Ishikawa (cell line): ENCODE measurements at regions not wholly inside any gene's neighbourhood (a gene's known extent, or its start where the extent isn't known, plus 50 kb on each side); places are given as distances from the start of the nearest gene placed in this dataset.

Source experiments
- CEBPB ChIP-seq: IDR thresholded peaks from 2 replicates; pipeline ENCODE4 v1.6.1; 2012
- CREB1 ChIP-seq: IDR thresholded peaks from 2 replicates; pipeline ENCODE4 v1.6.1; 2012; ENCODE audit warnings: low read depth
- EGR1 ChIP-seq: IDR thresholded peaks from 2 replicates; pipeline ENCODE4 v1.6.1; 2012
- EP300 ChIP-seq: IDR thresholded peaks from 2 replicates; pipeline ENCODE4 v1.6.1; 2012; ENCODE audit warnings: borderline replicate concordance
- FOXM1 ChIP-seq: IDR thresholded peaks from 2 replicates; pipeline ENCODE4 v1.6.1; 2012; ENCODE audit warnings: low read depth, borderline replicate concordance
- MAX ChIP-seq: IDR thresholded peaks from 2 replicates; pipeline ENCODE4 v1.6.1; 2012
- NFIC ChIP-seq: IDR thresholded peaks from 2 replicates; pipeline ENCODE4 v1.6.1; 2012
- RAD21 ChIP-seq: IDR thresholded peaks from 2 replicates; pipeline ENCODE4 v1.6.1; 2012; ENCODE audit warnings: low read depth
- TAF1 ChIP-seq: IDR thresholded peaks from 2 replicates; pipeline ENCODE4 v1.6.1; 2012; ENCODE audit warnings: low read depth, mild to moderate bottlenecking
- TCF12 ChIP-seq: IDR thresholded peaks from 2 replicates; pipeline ENCODE4 v1.6.1; 2012; ENCODE audit warnings: low read depth
- TEAD4 ChIP-seq: IDR thresholded peaks from 2 replicates; pipeline ENCODE4 v1.6.1; 2012
- USF1 ChIP-seq: IDR thresholded peaks from 2 replicates; pipeline ENCODE4 v1.6.1; 2012
- YY1 ChIP-seq: IDR thresholded peaks from 2 replicates; pipeline ENCODE4 v1.6.1; 2012; ENCODE audit warnings: low read depth
- ZBTB7A ChIP-seq: IDR thresholded peaks from 2 replicates; pipeline ENCODE4 v1.6.1; 2012; ENCODE audit warnings: low read depth
- TF ChIP-seq, protein P1 (sequence below): IDR thresholded peaks from 2 replicates; pipeline ENCODE4 v1.6.1; 2012; ENCODE audit warnings: low read depth, mild to moderate bottlenecking

GRCh38 chr5:164354139-164354751 is 848.8 kb downstream of the MAT2B start:
- TF ChIP-seq TAF1, result no peak
- TF ChIP-seq NFIC, result no peak
- TF ChIP-seq FOXM1, result no peak
- TF ChIP-seq, protein P1, sequence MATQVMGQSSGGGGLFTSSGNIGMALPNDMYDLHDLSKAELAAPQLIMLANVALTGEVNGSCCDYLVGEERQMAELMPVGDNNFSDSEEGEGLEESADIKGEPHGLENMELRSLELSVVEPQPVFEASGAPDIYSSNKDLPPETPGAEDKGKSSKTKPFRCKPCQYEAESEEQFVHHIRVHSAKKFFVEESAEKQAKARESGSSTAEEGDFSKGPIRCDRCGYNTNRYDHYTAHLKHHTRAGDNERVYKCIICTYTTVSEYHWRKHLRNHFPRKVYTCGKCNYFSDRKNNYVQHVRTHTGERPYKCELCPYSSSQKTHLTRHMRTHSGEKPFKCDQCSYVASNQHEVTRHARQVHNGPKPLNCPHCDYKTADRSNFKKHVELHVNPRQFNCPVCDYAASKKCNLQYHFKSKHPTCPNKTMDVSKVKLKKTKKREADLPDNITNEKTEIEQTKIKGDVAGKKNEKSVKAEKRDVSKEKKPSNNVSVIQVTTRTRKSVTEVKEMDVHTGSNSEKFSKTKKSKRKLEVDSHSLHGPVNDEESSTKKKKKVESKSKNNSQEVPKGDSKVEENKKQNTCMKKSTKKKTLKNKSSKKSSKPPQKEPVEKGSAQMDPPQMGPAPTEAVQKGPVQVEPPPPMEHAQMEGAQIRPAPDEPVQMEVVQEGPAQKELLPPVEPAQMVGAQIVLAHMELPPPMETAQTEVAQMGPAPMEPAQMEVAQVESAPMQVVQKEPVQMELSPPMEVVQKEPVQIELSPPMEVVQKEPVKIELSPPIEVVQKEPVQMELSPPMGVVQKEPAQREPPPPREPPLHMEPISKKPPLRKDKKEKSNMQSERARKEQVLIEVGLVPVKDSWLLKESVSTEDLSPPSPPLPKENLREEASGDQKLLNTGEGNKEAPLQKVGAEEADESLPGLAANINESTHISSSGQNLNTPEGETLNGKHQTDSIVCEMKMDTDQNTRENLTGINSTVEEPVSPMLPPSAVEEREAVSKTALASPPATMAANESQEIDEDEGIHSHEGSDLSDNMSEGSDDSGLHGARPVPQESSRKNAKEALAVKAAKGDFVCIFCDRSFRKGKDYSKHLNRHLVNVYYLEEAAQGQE, result no peak
- no peak for TF ChIP-seq MAX
- TF ChIP-seq EGR1, result no peak
- TF ChIP-seq YY1, result no peak
- TF ChIP-seq RAD21, result no peak
- TF ChIP-seq EP300, result no peak
- TF ChIP-seq TCF12, result no peak
- no peak for TF ChIP-seq TEAD4
- TF ChIP-seq CREB1, result no peak
- TF ChIP-seq ZBTB7A, result no peak
- TF ChIP-seq CEBPB, result no peak

GRCh38 chr5:164355267-164355830 is 849.9 kb downstream of the MAT2B start:
- no peak for TF ChIP-seq ZBTB7A
- TF ChIP-seq, protein P1, result no peak
- TF ChIP-seq TEAD4, result no peak
- no peak for TF ChIP-seq EGR1
- no peak for TF ChIP-seq CREB1
- TF ChIP-seq TAF1, result no peak
- no peak for TF ChIP-seq USF1
- TF ChIP-seq FOXM1, result no peak
- no peak for TF ChIP-seq TCF12
- TF ChIP-seq MAX, result no peak
- TF ChIP-seq RAD21, result no peak
- no peak for TF ChIP-seq EP300
- TF ChIP-seq CEBPB, result no peak
- TF ChIP-seq YY1, result no peak
- no peak for TF ChIP-seq NFIC

DNA sequence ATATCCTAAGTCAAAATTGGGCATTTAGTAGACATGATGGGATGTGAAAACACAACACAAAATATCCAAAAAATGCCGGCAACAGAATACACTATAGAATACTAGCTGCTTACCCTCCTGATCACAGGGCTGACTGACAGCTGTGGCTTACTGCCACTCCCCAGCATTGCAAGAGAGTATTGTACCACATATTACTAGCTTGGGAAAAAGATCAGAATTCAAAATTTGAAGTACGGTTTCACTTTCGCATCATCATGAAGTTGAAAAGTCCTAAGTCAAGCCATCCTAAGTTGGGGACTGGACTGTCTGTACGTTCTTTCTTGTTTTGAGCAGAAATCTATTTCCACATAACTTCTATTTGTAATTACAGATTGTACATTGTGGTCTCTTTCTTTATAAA is 851.4 kb downstream of the MAT2B start:
- TF ChIP-seq, protein P1, result no peak
- no peak for TF ChIP-seq EGR1
- TF ChIP-seq ZBTB7A, result no peak
- TF ChIP-seq TCF12, result no peak
- no peak for TF ChIP-seq TEAD4
- no peak for TF ChIP-seq NFIC
- no peak for TF ChIP-seq EP300
- TF ChIP-seq USF1, result no peak
- TF ChIP-seq MAX, result no peak
- no peak for TF ChIP-seq RAD21
- TF ChIP-seq FOXM1, result no peak
- TF ChIP-seq CREB1, result no peak
- TF ChIP-seq YY1, result no peak
- TF ChIP-seq TAF1, result no peak
- TF ChIP-seq CEBPB, result no peak
